HepG2 (cell line): ENCODE measurements at regions not wholly inside any gene's neighbourhood (a gene's known extent, or its start where the extent isn't known, plus 50 kb on each side); places are given as distances from the start of the nearest gene placed in this dataset.
A peak's percentile ranks its signal among the peaks of the same experiment; 100 is the strongest.

ENCODE experiments used
- ATAC-seq: fragments of 200-7000 bp; cut with Tn5 transposase; 3 replicates; pipeline ENCODE4 v1.9.1; 2020; ENCODE audit warnings: mild to moderate bottlenecking, moderate library complexity
- BruUV-seq: library from RNA; stranded (reverse); fragments of 400-500 nt; replicated peaks from 2 replicates; lab custom pipeline; 2021; lab: Mats Ljungman, UMichigan
- CTCF ChIA-PET: fragments of 300-600 bp; formaldehyde crosslinking; extraction: SDS; loops from one replicate; lab custom pipeline; 2021; ENCODE audit warnings: low total read pairs, inconsistent platforms, low intra/inter-chr PET ratio; lab: Yijun Ruan, JAX
- POLR2A ChIA-PET: fragments of 350-600 bp; sonication (Branson Sonifier 250); formaldehyde crosslinking; loops from one replicate; lab custom pipeline; 2020; ENCODE audit warnings: antibody characterized with exemption, inconsistent platforms; lab: Yijun Ruan, JAX
- DNase-seq: peaks from one replicate; pipeline ENCODE4 v3.0.0-alpha.2; 2015; ENCODE audit warnings: low spot score
- FAIRE-seq: peaks from 3 replicates; lab custom pipeline; 2011; peaks lifted over from hg19 to GRCh38; lab: Jason Lieb, UNC
- H2AFZ ChIP-seq: one replicate; pipeline ENCODE4 v1.6.1; 2011; ENCODE audit warnings: low read length, inconsistent platforms
- H3K27ac ChIP-seq: fragments of 300-600 bp; 3 replicates; pipeline ENCODE4 v1.8.0; 2011; ENCODE audit warnings: mixed run types, mild to moderate bottlenecking, mixed read lengths, low read length, inconsistent platforms; ENCODE audit not compliant: insufficient read depth; ENCODE audit errors: extremely low read length
- H3K27me3 ChIP-seq, 2 experiments: fragments of 200-600 bp in 1 of 2; 2 replicates in 1 of 2; 3 replicates in 1 of 2; pipeline versions ENCODE4 v1.6.0 to v1.8.0; 2011; ENCODE audit warnings: low read length in 2 of 2, mild to moderate bottlenecking in 2 of 2, moderate library complexity in 2 of 2, inconsistent platforms in 1 of 2; ENCODE audit not compliant: insufficient read depth in 2 of 2, control insufficient read depth in 1 of 2
- H3K36me3 ChIP-seq, 2 experiments: fragments of 200-600 bp in 1 of 2; replicated peaks in 1 of 2; 2 replicates in 1 of 2; 3 replicates in 1 of 2; pipeline versions ENCODE4 v1.5.1 to v1.8.0; 2011; ENCODE audit warnings: low read length in 2 of 2, inconsistent platforms in 1 of 2; ENCODE audit not compliant: insufficient read depth in 2 of 2, control insufficient read depth in 1 of 2
- H3K4me1 ChIP-seq: 2 replicates; pipeline ENCODE4 v1.5.1; 2012; ENCODE audit warnings: low read length, inconsistent platforms; ENCODE audit not compliant: insufficient read depth
- H3K4me2 ChIP-seq: 2 replicates; pipeline ENCODE4 v1.6.0; 2011; ENCODE audit warnings: low read depth, low read length, inconsistent platforms
- H3K4me3 ChIP-seq, 3 experiments: fragments of 200-600 bp in 1 of 3; sonication (generic), shearing (Covaris generic) in 1 of 3; replicated peaks in 1 of 3; 2 replicates each; pipeline ENCODE4 v1.5.1; 2011 to 2016; ENCODE audit warnings: low read length in 3 of 3, inconsistent platforms in 2 of 3, low read depth in 2 of 3, mild to moderate bottlenecking in 2 of 3, control low read depth in 1 of 3, mixed read lengths in 1 of 3; ENCODE audit not compliant: insufficient read depth in 1 of 3
- H3K79me2 ChIP-seq: one replicate; pipeline ENCODE4 v1.6.1; 2011; ENCODE audit warnings: low read length, inconsistent platforms; ENCODE audit not compliant: insufficient read depth
- H3K9ac ChIP-seq: 2 replicates; pipeline ENCODE4 v1.6.0; 2011; ENCODE audit warnings: mild to moderate bottlenecking, low read depth, low read length, inconsistent platforms; ENCODE audit not compliant: insufficient read depth
- H3K9me3 ChIP-seq: 2 replicates; pipeline ENCODE4 v1.5.1; 2012; ENCODE audit warnings: mild to moderate bottlenecking, low read length
- H4K20me1 ChIP-seq: 2 replicates; pipeline ENCODE4 v1.6.0; 2011; ENCODE audit warnings: inconsistent platforms, mild to moderate bottlenecking, low read length, moderate library complexity; ENCODE audit not compliant: insufficient read depth
- CENPT ChIP-seq: sonication (generic); formaldehyde crosslinking; IDR thresholded peaks from 2 replicates; pipeline ENCODE4 v1.8.0; 2022; ENCODE audit warnings: low read depth, mild to moderate bottlenecking, moderate library complexity, missing genetic modification reagents
- GTF2F1 ChIP-seq: fragments of 150-350 bp; IDR thresholded peaks from 2 replicates; pipeline ENCODE4 v1.6.1; 2014; ENCODE audit warnings: low read length
- KLF13 ChIP-seq: sonication (generic); formaldehyde crosslinking; IDR thresholded peaks from 2 replicates; pipeline ENCODE4 v1.4.0; 2020; ENCODE audit warnings: mild to moderate bottlenecking, missing genetic modification reagents
- MED8 ChIP-seq: sonication (generic); formaldehyde crosslinking; IDR thresholded peaks from 2 replicates; pipeline ENCODE4 v1.8.1; 2023; ENCODE audit warnings: mild to moderate bottlenecking, missing genetic modification reagents; ENCODE audit not compliant: insufficient replicate concordance
- SOX13 ChIP-seq, 3 experiments: fragments of 450-650 bp in 1 of 3; sonication (generic) in 1 of 3; formaldehyde crosslinking in 1 of 3; IDR thresholded peaks in 2 of 3; conservative IDR thresholded peaks in 1 of 3; 2 replicates each; pipeline versions ENCODE4 v1.5.0 to v1.6.1; 2016 to 2020; ENCODE audit warnings: antibody characterized with exemption in 1 of 3, mild to moderate bottlenecking in 1 of 3, missing compliant biosample characterization in 1 of 3, missing genetic modification reagents in 1 of 3, moderate library complexity in 1 of 3
- STAG1 ChIP-seq: sonication (generic); formaldehyde crosslinking; IDR thresholded peaks from 2 replicates; pipeline ENCODE4 v1.4.0; 2020; ENCODE audit warnings: missing genetic modification reagents
- STAT5B ChIP-seq: sonication (generic); formaldehyde crosslinking; IDR thresholded peaks from 2 replicates; pipeline ENCODE4 v1.4.0; 2020; ENCODE audit warnings: missing genetic modification reagents
- ZNF34 ChIP-seq: sonication (generic); formaldehyde crosslinking; IDR thresholded peaks from 2 replicates; pipeline ENCODE4 v1.4.0; 2020; ENCODE audit warnings: mild to moderate bottlenecking, missing genetic modification reagents, borderline replicate concordance
- ZNF382 ChIP-seq: sonication (generic); formaldehyde crosslinking; IDR thresholded peaks from 2 replicates; pipeline ENCODE4 v1.5.0; 2020; ENCODE audit warnings: missing genetic modification reagents, mild to moderate bottlenecking, borderline replicate concordance
- ZNF468 ChIP-seq: sonication (generic); formaldehyde crosslinking; IDR thresholded peaks from 2 replicates; pipeline ENCODE4 v1.8.0; 2022; ENCODE audit warnings: mild to moderate bottlenecking, moderate library complexity, missing genetic modification reagents
- ZNF619 ChIP-seq: sonication (generic); formaldehyde crosslinking; IDR thresholded peaks from 2 replicates; pipeline ENCODE4 v1.4.0; 2020; ENCODE audit warnings: mild to moderate bottlenecking, missing genetic modification reagents
- ZSCAN9 ChIP-seq: IDR thresholded peaks from 2 replicates; pipeline ENCODE4 v1.6.1; 2016; ENCODE audit warnings: borderline replicate concordance
- WGBS: methylation state at CpG from one replicate; pipeline ENCODE4 v1.1.6; 2017; ENCODE audit warnings: low lambda C conversion rate; 5-methylcytosine and 5-hydroxymethylcytosine counted together
- in situ Hi-C: cut with HindIII; loops from 2 replicates; pipeline ENCODE4 v1.10.0; 2017; ENCODE audit warnings: low pct_unique_long_range_greater_than_20kb; ENCODE audit not compliant: extremely low pct_ligation_motif_present
- intact Hi-C: fragments of 100-400 bp; cut with micrococcal nuclease; formaldehyde crosslinking; loops from one replicate; pipeline ENCODE4 v1.10.0; 2022; ENCODE audit not compliant: unreplicated experiment
- TF ChIP-seq, protein P1 (sequence below): sonication (generic); formaldehyde crosslinking; IDR thresholded peaks from 2 replicates; pipeline ENCODE4 v1.5.0; 2020; ENCODE audit warnings: mild to moderate bottlenecking, missing genetic modification reagents, moderate library complexity
- TF ChIP-seq, protein P2 (sequence below): IDR thresholded peaks from 2 replicates; pipeline ENCODE4 v1.6.1; 2016; ENCODE audit warnings: low read depth

DNA sequence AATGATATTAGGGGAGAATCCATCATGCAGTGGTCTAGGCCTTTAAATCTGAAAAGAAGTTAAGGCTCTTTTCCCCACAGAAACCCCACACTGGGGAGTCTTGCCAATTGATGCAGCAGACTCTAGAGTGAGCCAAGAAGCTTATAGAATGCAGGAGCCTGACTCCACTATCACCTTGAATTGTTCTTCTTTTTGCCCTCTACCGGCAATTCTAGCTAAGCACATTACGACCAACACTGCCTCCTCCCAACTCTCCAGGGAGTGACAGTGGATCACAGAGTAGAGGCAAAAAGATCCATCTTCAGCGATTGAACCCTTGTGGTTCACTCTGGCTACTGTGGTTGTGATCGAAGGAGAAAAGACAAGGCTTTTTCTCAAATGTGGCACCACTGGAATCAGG is 331.5 kb downstream of the NKX6-1 start:
- no peak overlapping the region for H3K27ac ChIP-seq
- H3K4me2 ChIP-seq = no peak overlapping the region
- no peaks in the 10 kb centered on the region for H3K36me3 ChIP-seq
- no peaks in the 10 kb centered on the region for H4K20me1 ChIP-seq
- H3K9ac ChIP-seq = no peak overlapping the region
- 0% methylated on average over 4 of the region's 4 CpGs for WGBS
- TF ChIP-seq STAG1 (CRISPR knock-in tag) = peak; percentile 16; the same call in 1 of the 2 replicates
- TF ChIP-seq ZNF382 (CRISPR knock-in tag) = no peak
- TF ChIP-seq GTF2F1 = no peak
- TF ChIP-seq, protein P1, sequence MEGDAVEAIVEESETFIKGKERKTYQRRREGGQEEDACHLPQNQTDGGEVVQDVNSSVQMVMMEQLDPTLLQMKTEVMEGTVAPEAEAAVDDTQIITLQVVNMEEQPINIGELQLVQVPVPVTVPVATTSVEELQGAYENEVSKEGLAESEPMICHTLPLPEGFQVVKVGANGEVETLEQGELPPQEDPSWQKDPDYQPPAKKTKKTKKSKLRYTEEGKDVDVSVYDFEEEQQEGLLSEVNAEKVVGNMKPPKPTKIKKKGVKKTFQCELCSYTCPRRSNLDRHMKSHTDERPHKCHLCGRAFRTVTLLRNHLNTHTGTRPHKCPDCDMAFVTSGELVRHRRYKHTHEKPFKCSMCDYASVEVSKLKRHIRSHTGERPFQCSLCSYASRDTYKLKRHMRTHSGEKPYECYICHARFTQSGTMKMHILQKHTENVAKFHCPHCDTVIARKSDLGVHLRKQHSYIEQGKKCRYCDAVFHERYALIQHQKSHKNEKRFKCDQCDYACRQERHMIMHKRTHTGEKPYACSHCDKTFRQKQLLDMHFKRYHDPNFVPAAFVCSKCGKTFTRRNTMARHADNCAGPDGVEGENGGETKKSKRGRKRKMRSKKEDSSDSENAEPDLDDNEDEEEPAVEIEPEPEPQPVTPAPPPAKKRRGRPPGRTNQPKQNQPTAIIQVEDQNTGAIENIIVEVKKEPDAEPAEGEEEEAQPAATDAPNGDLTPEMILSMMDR (CRISPR knock-in tag) = peak; percentile 37; the same call in 1 of the 2 replicates
- H3K9me3 ChIP-seq = no peaks in the 10 kb centered on the region
- H3K27me3 ChIP-seq = no peaks in the 10 kb centered on the region
- no peaks in the 10 kb centered on the region for H3K79me2 ChIP-seq
- H2AFZ ChIP-seq = no peak overlapping the region
- DNase-seq = peak; percentile 3
- ATAC-seq = peak; percentile 89
- in situ Hi-C loops (no loop called here), intact Hi-C loops (loop anchor here (5.0 kb wide), 1 partner anchor 395 kb away; no protein-coding TSS in a partner anchor)
- no peak overlapping the region for H3K4me3 ChIP-seq
- no peaks in the 10 kb centered on the region for H3K4me1 ChIP-seq
- ChIA-PET POLR2A (no interaction called here), CTCF (no interaction called here)
- no TSS peak for BruUV-seq
- no peak for FAIRE-seq

DNA sequence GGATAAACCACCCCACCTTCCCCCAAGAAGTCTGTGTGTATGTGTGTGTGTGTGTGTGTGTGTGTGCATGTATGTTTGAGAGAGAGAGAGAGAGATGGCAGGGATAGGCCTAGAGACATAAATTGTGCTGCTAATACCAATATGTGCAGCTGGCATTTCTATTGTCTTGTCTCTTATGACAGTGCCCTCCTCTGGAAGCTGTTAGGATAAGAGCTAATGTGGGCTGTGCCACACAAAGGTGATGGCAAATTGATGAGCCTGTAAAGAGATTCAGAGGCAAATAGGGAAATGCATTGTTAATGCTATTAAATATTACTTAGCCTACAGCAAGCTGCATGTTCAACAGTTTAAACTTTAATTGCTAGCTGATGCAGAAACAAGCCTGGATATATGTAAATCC is 332.0 kb downstream of the NKX6-1 start:
- no TSS peak for BruUV-seq
- no peaks in the 10 kb centered on the region for H3K9me3 ChIP-seq
- no peaks in the 10 kb centered on the region for H3K4me1 ChIP-seq
- no peaks in the 10 kb centered on the region for H3K79me2 ChIP-seq
- H3K4me2 ChIP-seq = no peak overlapping the region
- H3K27ac ChIP-seq = no peak overlapping the region
- ATAC-seq (no peak), FAIRE-seq (no peak), DNase-seq (no peak)
- no peak overlapping the region for H2AFZ ChIP-seq
- no peaks in the 10 kb centered on the region for H3K27me3 ChIP-seq
- POLR2A ChIA-PET = no interaction called here
- H3K9ac ChIP-seq = no peak overlapping the region
- H3K36me3 ChIP-seq = no peaks in the 10 kb centered on the region
- in situ Hi-C loops = no loop called here
- H4K20me1 ChIP-seq = no peaks in the 10 kb centered on the region
- H3K4me3 ChIP-seq = no peak overlapping the region
- intact Hi-C loops = loop anchor here (5.0 kb wide), 1 partner anchor 395 kb away; no protein-coding TSS in a partner anchor
- CTCF ChIA-PET = no interaction called here
- TF ChIP-seq STAT5B (CRISPR knock-in tag) (no peak), ZNF468 (CRISPR knock-in tag) (no peak), MED8 (CRISPR knock-in tag) (no peak), ZNF34 (CRISPR knock-in tag) (no peak), ZNF619 (no peak), CENPT (CRISPR knock-in tag) (no peak), ZSCAN9 (CRISPR knock-in tag) (no peak), KLF13 (CRISPR knock-in tag) (no peak), SOX13 (IDR thresholded peaks at IDR 0.05) (no peak), SOX13 (CRISPR knock-in tag; conservative IDR thresholded peaks at IDR 0.05 in 1 of 2, IDR thresholded peaks at IDR 0.05 in 1 of 2) (no peak)
- TF ChIP-seq, protein P2, sequence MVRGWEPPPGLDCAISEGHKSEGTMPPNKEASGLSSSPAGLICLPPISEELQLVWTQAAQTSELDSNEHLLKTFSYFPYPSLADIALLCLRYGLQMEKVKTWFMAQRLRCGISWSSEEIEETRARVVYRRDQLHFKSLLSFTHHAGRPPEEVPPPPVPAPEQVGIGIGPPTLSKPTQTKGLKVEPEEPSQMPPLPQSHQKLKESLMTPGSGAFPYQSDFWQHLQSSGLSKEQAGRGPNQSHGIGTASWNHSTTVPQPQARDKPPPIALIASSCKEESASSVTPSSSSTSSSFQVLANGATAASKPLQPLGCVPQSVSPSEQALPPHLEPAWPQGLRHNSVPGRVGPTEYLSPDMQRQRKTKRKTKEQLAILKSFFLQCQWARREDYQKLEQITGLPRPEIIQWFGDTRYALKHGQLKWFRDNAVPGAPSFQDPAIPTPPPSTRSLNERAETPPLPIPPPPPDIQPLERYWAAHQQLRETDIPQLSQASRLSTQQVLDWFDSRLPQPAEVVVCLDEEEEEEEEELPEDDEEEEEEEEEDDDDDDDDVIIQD (CRISPR knock-in tag) = no peak
